CD1c-positive myeloid dendritic cell (primary cell): ENCODE measurements at regions not wholly inside any gene's neighbourhood (a gene's known extent, or its start where the extent isn't known, plus 50 kb on each side); places are given as distances from the start of the nearest gene placed in this dataset.

ENCODE experiments used
- DNase-seq: peaks from one replicate; pipeline ENCODE4 v3.0.0-alpha.2; 2016; ENCODE audit errors: extremely low spot score

GRCh38 chr5:68745448-68745847 is 348.4 kb upstream of the SLC30A5 start:
- DNase-seq, result no peak

GRCh38 chr5:68746220-68746619 is 347.6 kb upstream of the SLC30A5 start:
- no peak for DNase-seq

- no peak for DNase-seq
Observed at GRCh38 chr5:68746643-68747420, 347.0 kb upstream of the SLC30A5 start.

- DNase-seq, result no peak
Observed at GRCh38 chr5:68747521-68747920, 346.3 kb upstream of the SLC30A5 start.

GRCh38 chr5:68748101-68748500 is 345.7 kb upstream of the SLC30A5 start:
- DNase-seq, result no peak

GRCh38 chr5:68749077-68749476 is 344.7 kb upstream of the SLC30A5 start:
- DNase-seq, result no peak

GRCh38 chr5:68749631-68750030 is 344.2 kb upstream of the SLC30A5 start:
- no peak for DNase-seq

- no peak for DNase-seq
Observed at GRCh38 chr5:68751661-68752060, 342.2 kb upstream of the SLC30A5 start.

GRCh38 chr5:68754536-68754935 is 339.3 kb upstream of the SLC30A5 start:
- DNase-seq, result no peak

- DNase-seq, result no peak
Observed at GRCh38 chr5:68755293-68755692, 338.5 kb upstream of the SLC30A5 start.

- no peak for DNase-seq
Observed at GRCh38 chr5:68757006-68757405, 336.8 kb upstream of the SLC30A5 start.

GRCh38 chr5:68757626-68758212 is 336.1 kb upstream of the SLC30A5 start:
- no peak for DNase-seq

GRCh38 chr5:68759593-68759992 is 334.2 kb upstream of the SLC30A5 start:
- no peak for DNase-seq

- no peak for DNase-seq
Observed at GRCh38 chr5:68762201-68762600, 331.6 kb upstream of the SLC30A5 start.

GRCh38 chr5:68766952-68767464 is 326.8 kb upstream of the SLC30A5 start:
- DNase-seq, result no peak

- no peak for DNase-seq
Observed at GRCh38 chr5:68770551-68770950, 323.3 kb upstream of the SLC30A5 start.

GRCh38 chr5:68771221-68771620 is 322.6 kb upstream of the SLC30A5 start:
- no peak for DNase-seq

- no peak for DNase-seq
Observed at GRCh38 chr5:68771732-68772131, 322.1 kb upstream of the SLC30A5 start.

- DNase-seq, result no peak
Observed at GRCh38 chr5:68776381-68776780, 317.4 kb upstream of the SLC30A5 start.

- DNase-seq, result no peak
Observed at GRCh38 chr5:68777135-68777534, 316.7 kb upstream of the SLC30A5 start.

GRCh38 chr5:68778484-68778883 is 315.3 kb upstream of the SLC30A5 start:
- no peak for DNase-seq

- DNase-seq, result no peak
Observed at GRCh38 chr5:68780299-68780955, 313.4 kb upstream of the SLC30A5 start.

- DNase-seq, result no peak
Observed at GRCh38 chr5:68793074-68793473, 300.7 kb upstream of the SLC30A5 start.
